Fibroblast of peridontal ligament (primary cell): ENCODE measurements at regions not wholly inside any gene's neighbourhood (a gene's known extent, or its start where the extent isn't known, plus 50 kb on each side); places are given as distances from the start of the nearest gene placed in this dataset.
"Not testable (repeated sequence)": the region's sequence is repeated elsewhere in the genome, so short reads cannot be mapped to it uniquely, and the experiment has no call there.

Experiments
- DNase-seq: peaks from one replicate; pipeline ENCODE4 v3.0.0-alpha.2; 2010; ENCODE audit errors: extremely low read depth

- no peak for DNase-seq
Observed at GRCh38 chr12:85425349-85425612, 145.3 kb downstream of the ALX1 start.

DNA sequence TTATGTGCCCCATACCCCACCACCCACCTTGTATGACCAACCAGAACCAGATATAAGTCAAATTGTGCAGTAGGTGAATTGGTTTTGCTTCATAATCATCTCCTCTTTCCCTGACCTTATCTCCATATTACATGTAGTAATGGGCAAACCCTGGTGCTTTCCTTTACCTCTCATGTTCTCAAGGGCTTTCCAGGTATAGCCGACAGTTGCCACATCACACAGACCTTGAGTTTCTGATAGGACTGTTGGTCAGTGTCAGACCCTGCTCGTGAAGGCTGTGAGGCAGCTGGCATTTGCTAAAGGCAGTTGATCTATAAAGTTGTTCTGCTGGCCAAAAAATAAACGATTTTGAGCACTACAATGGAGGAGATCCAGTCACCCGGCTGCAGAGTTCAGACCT is 145.9 kb downstream of the ALX1 start:
- DNase-seq: no peak

DNA sequence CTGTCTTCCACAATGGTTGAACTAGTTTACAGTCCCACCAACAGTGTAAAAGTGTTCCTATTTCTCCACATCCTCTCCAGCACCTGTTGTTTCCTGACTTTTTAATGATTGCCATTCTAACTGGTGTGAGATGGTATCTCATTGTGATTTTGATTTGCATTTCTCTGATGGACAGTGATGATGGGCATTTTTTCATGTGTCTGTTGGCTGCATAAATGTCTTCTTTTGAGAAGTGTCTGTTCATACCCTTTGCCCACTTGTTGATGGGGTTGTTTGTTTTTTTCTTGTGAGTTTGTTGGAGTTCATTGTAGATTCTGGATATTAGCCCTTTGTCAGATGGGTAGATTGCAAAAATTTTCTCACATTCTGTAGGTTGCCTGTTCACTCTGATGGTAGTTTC is 153.1 kb downstream of the ALX1 start:
- not testable (repeated sequence) for DNase-seq

GRCh38 chr12:85440271-85440670 is 160.3 kb downstream of the ALX1 start:
- DNase-seq: no peak

DNA sequence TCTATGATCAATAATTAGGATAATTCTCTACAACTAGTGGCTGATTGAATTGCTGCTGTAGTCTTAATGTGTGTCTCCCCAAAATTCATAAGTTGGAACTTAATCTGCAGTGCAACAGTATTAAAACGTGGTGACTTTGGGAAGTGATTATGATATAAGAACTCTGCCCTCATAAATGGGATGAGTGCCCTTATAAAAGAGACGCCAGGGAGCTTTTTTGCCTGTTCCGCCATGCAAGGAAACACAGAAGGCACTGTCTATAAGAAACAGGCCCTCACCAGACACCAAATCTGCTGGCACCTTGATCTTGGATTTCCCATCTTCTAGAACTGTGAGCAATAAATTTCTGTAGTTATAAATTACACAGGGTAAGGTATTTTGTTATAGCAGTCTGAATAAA is 161.0 kb downstream of the ALX1 start:
- no peak for DNase-seq

GRCh38 chr12:85441741-85442140 is 161.7 kb downstream of the ALX1 start:
- peak; percentile 28 for DNase-seq

DNA sequence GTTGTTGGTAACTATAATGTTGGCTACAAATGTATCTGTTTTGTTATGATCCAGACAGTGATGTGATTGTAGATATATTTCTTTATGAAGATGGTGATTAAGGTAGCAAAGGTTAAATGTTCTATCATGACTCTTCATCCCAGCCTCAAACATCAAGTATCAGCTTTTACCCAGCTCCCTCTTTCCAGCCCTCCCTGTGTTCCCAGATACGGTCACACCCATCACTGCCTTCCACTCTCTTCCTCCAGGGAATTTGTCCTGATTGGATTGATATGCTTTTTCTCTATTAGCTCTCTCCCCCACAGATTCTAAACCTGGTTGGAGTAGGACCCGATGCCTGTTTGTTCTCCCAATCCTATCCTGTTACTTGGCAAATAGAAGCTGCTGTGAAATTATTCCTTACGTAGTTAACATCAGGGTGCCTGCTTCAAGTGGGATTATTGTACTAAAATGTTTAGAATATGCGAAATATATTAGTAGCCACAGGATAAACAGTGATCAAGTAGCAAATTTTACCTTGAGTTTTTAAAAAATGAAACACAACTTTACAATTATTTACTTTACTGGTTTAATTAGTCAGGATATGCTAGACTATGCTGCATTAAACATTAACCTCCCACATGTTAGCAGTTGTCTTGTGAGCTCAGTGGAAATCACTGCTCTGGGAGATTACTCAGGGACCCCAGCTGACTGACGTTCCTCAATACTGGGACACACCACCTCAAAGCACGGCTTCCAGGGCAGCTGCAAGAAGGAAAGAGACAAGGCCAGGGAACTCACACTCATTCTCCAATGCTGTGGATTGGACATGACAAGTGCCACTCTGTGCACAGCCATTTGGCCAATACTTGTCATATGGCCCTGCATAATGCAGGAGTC is 165.3 kb downstream of the ALX1 start:
- DNase-seq: no peak

GRCh38 chr12:85448031-85448430 is 168.0 kb downstream of the ALX1 start:
- no peak for DNase-seq

GRCh38 chr12:85448548-85449139 is 168.6 kb downstream of the ALX1 start:
- peak; percentile 29 for DNase-seq

- DNase-seq: no peak
Observed at GRCh38 chr12:85457016-85457415, 177.0 kb downstream of the ALX1 start.

GRCh38 chr12:85461127-85461526 is 181.1 kb downstream of the ALX1 start:
- no peak for DNase-seq

DNA sequence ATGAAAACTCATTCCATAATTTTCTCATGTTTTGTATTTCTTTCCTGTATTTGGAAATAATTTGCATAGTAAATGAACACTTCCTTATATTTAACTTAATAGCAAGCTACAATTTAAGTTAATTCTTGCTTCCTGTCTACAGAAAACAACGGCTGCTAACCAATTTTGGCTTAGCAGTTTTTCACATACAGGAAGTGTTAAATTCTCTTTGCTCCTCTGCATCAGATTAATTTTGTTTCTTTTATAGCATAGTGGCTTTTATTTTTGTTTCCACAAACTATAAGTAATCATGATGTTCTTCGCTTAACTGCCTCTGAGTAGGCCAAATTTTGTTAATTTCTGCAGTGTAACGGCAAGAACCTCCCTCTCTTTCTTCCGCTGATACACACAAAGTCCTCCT is 182.9 kb downstream of the ALX1 start:
- no peak for DNase-seq

DNA sequence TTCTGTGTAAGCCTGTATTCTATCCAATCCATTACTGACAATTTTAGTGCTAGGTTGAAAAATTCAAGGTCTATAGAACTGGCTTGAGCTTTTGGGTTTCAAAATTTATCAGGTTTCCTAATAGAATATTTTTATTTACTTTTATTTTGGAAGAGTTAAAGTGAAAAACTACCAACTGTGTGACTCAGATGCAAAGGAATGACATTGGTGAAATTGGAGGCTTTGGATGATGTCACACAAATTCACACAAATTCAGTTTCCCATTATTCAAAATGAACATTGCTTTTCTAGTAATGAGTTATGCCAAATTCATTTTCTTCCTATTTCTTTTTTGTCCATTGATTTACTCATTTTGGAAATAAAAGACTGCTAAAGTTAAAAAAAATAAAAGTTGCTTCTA is 186.9 kb downstream of the ALX1 start:
- peak; percentile 16 for DNase-seq

DNA sequence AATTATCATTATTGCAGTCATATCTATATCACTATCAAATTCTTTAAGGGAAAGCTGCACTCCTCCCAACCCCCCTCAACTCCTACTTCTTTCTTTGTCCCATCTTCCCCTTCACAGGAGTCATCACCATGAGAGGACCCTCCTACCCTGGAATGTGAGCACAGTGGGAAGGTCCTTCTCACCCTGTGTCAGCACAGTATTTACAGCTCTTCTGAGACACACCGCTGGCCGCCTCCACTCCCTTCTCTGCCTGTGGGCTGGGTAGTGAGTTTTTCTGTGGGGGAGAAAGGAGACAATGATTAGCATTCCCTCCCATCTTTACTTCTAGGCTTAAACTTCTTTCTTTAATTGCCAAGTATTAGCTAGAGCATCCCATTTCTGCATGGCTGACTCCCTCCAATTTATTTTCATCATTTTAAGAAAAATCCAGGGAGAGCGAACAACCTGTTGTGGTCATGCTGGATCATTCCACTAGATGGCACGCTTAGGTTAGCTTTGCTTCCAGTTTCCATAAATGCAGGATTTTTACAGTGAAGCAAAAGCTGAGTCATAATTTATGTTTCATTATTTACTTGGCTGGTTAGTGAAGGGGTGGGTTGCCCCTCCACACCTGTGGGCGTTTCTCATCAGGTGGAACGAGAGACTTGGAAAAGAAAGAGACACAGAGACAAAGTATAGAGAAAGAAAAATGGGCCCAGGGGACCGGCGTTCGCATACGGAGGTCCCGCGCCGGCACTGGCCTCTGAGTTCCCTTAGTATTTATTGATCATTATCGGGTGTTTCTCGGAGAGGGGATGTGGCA is 188.5 kb downstream of the ALX1 start:
- peak; percentile 76 for DNase-seq

- DNase-seq: not testable (repeated sequence)
Observed at GRCh38 chr12:85469158-85470086, 189.4 kb downstream of the ALX1 start.

GRCh38 chr12:85475277-85475676 is 195.3 kb downstream of the ALX1 start:
- DNase-seq: not testable (repeated sequence)

DNA sequence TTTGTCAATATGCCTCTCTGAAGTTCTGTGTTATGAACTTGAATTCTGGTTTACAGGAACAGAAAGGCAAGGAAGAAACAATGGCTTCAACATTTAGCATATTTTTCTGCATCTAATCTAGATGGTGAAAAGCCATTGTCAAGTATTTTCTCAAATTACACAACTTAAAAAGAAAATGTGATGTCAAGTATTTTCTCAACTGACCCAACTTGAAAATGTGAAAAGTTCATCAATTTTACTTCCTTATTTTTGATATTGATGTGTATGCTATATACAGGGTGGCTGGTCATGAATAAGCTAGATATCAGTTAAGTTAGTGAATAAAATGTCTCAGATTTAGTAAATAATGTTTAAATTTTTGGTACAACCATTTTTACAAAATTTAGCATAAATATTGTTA is 196.7 kb downstream of the ALX1 start:
- DNase-seq: no peak

DNA sequence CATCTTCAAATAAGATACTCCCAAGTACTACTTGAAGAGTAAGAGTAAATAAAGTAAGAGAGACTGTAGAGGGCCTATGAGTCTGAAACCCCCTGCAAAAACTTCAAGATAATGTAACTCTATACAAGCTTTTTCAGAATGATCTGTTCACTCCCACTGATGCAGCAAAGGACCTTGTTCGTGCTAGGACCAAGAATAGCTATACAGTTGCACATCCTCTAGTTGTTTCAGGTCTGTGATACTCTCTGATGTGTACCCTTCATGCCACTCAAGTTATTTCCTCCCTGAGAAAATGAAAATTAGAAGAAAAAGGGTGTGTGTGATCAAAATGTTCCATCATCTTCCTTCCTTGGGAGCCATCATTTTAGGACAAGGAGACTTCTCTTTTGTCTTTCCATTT is 204.4 kb downstream of the ALX1 start:
- DNase-seq: no peak

GRCh38 chr12:85489194-85489593 is 209.2 kb downstream of the ALX1 start:
- no peak for DNase-seq

GRCh38 chr12:85504164-85504563 is 224.1 kb downstream of the ALX1 start:
- no peak for DNase-seq

DNA sequence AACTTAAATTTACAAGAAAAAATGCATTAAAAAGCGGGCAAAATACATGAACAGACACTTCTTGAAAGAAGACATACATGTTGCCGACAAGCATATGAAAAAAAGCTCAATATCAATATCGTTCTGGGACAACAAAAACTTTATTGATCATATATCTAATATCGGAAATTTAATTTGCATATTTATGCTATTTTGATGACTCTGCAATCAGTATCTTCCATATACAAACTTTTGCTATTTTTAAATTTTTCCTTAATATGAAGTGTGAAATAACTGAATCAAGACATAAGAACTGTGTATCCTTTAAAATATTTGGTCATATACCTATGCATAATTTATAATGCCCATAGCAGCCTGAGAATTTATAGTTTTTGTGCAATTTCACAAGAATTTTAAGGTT is 224.6 kb downstream of the ALX1 start:
- no peak for DNase-seq

DNA sequence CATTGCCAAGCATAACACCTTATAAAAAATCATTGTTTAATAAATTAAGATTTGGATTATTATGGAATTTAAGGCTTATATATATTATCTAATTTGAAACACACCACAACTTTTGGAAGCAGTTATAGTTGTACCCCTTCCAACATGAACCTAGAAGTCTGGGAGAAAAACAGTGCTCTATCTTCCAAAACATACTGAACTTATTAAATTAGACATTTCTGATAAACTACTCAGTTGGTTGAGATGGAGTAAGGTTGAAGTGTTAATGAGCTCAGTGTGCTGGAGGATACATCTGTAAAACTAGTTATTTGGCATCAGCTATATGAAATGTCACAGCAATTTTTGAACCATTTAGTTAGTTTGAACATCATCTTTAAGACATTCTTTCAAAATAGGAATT is 227.4 kb downstream of the ALX1 start:
- no peak for DNase-seq
